ENCODE measurements at regions not wholly inside any gene's neighbourhood (a gene's known extent, or its start where the extent isn't known, plus 50 kb on each side); places are given as distances from the start of the nearest gene placed in this dataset.
"Not testable (repeated sequence)": the region's sequence is repeated elsewhere in the genome, so short reads cannot be mapped to it uniquely, and the experiment has no call there.

DNA sequence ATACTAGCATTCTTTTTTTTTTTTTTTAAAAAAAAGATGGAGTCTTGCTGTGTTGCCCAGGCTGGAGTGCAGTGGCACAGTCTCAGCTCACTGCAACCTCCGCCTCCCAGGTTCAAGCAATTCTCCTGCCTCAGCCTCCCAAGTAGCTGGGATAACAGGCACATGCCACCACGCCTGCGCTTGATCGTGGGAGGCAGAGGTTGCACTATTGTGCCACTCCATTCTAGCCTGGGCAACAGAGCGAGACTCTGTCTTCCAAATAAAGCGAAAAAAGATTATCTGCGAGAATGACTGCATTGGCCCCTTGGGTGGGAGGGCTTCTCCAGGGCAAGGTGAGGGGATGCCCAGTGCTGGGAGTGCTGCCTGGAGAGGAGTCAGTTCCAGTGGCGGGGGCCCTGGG is 1357.1 kb downstream of the CDH12 start:
- CTCF ChIA-PET, POLR2A ChIA-PET: not testable (repeated sequence)
- peak; percentile 80 for TF ChIP-seq ZNF121 (tag by site-specific recombination; IDR thresholded peaks at IDR 0.05)

DNA sequence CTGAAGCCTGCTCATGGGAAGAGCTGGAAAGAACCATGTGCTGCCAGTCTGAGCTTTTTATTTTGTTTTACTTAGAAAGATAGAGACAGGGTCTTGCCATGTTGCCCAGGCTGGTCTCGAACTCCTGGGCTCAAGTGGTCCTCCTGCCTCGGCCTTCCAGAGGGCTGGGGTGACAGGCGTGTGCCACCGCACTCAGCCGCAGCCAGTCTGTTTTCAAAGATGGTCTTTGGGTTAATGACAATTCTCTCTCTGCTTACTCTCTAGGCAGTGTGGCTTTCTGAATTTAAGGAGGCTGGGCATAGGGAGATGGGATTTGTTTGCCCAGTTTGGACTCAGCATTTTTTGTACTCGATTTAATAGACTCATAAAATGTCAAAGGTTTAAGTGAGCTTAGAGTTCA is 1357.9 kb downstream of the CDH12 start:
- POLR2A ChIA-PET; H3K9me3 ChIP-seq (ENCODE audit: control insufficient read depth, insufficient read depth, low read depth, low read length); CTCF ChIA-PET; H3K4me3 ChIP-seq (ENCODE audit: low read depth, low read length); H3K27ac ChIP-seq (ENCODE audit: extremely low read depth, low read depth, low read length); H3K4me1 ChIP-seq (ENCODE audit: control insufficient read depth, insufficient read depth, low read length); H3K36me3 ChIP-seq (ENCODE audit: control insufficient read depth in 2 of 2, insufficient read depth in 1 of 2, low read length in 2 of 2): not testable (repeated sequence)

More for the DNA sequence above, 1357.1 kb downstream of the CDH12 start:
- not testable (repeated sequence) for H3K4me3 ChIP-seq (ENCODE audit: low read depth, low read length); H3K27ac ChIP-seq (ENCODE audit: extremely low read depth, low read depth, low read length); H3K4me1 ChIP-seq (ENCODE audit: control insufficient read depth, insufficient read depth, low read length); H3K36me3 ChIP-seq (ENCODE audit: control insufficient read depth in 2 of 2, insufficient read depth in 1 of 2, low read length in 2 of 2); H3K9me3 ChIP-seq (ENCODE audit: control insufficient read depth, insufficient read depth, low read depth, low read length)

DNA sequence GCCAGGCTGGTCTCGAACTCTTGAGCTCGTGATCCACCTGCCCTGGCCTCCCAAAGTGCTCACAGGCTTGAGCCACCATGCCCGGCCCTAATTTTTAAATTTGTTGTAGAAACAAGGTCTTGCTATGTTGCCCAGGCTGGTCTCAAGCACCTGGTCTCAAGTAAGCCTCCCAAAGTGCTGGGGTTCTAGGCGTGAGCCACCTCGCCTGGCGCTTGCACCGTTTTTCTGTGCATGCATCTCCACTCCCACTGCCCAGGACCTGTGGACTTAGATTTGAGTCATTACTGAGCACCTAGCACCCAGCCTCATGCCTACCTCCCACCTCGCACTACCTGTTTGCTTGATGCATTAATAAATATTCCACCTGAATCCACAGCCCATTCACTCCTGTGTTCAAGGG is 1359.1 kb downstream of the CDH12 start:
- H3K4me3 ChIP-seq (ENCODE audit: low read depth, low read length); CTCF ChIA-PET; H3K27ac ChIP-seq (ENCODE audit: extremely low read depth, low read depth, low read length); H3K36me3 ChIP-seq (ENCODE audit: control insufficient read depth in 2 of 2, insufficient read depth in 1 of 2, low read length in 2 of 2); POLR2A ChIA-PET; H3K9me3 ChIP-seq (ENCODE audit: control insufficient read depth, insufficient read depth, low read depth, low read length); H3K4me1 ChIP-seq (ENCODE audit: control insufficient read depth, insufficient read depth, low read length): not testable (repeated sequence)

DNA sequence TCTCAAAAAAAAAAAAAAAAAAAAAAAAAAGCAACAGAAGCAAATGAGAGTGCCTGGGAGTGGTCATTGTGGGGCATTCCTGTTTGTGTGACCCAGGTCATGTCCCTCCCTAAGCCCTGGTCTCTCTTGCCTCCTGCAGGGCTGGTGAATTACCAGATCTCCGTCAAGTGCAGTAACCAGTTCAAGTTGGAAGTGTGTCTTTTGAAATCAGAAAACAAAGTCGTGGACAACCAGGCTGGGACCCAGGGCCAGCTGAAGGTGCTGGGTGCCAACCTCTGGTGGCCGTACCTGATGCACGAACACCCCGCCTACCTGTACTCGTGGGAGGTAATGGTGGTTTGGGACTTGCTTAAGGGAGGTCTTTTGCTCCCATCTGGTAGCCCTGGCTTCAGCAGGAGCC is 1362.0 kb downstream of the CDH12 start:
- CTCF ChIA-PET; POLR2A ChIA-PET; H3K4me3 ChIP-seq (ENCODE audit: low read depth, low read length); H3K4me1 ChIP-seq (ENCODE audit: control insufficient read depth, insufficient read depth, low read length); H3K27ac ChIP-seq (ENCODE audit: extremely low read depth, low read depth, low read length); H3K36me3 ChIP-seq (ENCODE audit: control insufficient read depth in 2 of 2, insufficient read depth in 1 of 2, low read length in 2 of 2); H3K9me3 ChIP-seq (ENCODE audit: control insufficient read depth, insufficient read depth, low read depth, low read length): not testable (repeated sequence)

DNA sequence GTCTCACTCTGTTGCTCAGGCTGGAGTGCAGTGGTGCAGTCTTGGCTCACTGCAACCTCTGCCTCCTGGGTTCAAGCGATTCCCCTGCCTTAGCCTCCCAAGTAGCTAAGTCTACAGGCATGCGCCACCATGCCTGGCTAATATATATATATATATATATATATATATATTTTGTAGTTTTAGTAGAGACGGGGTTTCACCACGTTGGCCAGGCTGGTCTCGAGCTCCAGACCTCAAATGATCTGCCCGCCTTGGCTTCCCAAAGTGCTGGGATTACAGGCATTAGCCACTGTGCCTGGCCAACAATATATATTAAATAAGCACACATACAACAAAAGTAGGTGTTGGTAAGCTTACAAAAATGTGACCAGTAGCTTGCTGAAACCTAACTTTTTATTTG is 1364.3 kb downstream of the CDH12 start:
- H3K36me3 ChIP-seq (ENCODE audit: control insufficient read depth in 2 of 2, insufficient read depth in 1 of 2, low read length in 2 of 2); H3K27ac ChIP-seq (ENCODE audit: extremely low read depth, low read depth, low read length); CTCF ChIA-PET; H3K9me3 ChIP-seq (ENCODE audit: control insufficient read depth, insufficient read depth, low read depth, low read length); H3K4me3 ChIP-seq (ENCODE audit: low read depth, low read length); POLR2A ChIA-PET; H3K4me1 ChIP-seq (ENCODE audit: control insufficient read depth, insufficient read depth, low read length): not testable (repeated sequence)

DNA sequence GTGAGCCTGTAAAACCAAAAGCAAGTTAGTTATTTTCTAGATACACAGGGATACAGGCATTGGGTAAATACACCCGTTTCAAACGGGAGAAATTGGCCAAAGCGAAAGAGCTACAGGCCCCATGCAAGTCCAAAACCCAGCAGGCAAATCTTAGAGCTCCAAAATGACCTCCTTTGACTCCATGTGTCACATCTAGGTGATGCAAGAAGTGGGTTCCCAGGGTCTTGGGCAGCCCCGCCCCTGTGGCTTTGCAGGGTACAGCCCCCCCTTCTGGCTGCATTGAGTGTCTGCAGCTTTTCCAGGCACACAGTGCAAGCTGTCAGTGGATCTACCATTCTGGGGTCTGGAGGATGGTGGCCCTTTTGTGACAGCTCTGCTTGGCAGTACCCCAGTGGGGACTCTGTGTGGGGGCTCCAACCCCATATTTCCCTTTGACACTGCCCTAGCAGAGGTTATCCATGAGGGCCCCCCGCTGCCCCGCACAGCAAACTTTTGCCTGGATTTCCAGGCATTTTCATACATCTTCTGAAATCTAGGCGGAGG is 1367.6 kb downstream of the CDH12 start:
- H3K4me3 ChIP-seq (ENCODE audit: low read depth, low read length); CTCF ChIA-PET; POLR2A ChIA-PET; H3K9me3 ChIP-seq (ENCODE audit: control insufficient read depth, insufficient read depth, low read depth, low read length); H3K36me3 ChIP-seq (ENCODE audit: control insufficient read depth in 2 of 2, insufficient read depth in 1 of 2, low read length in 2 of 2); H3K27ac ChIP-seq (ENCODE audit: extremely low read depth, low read depth, low read length); H3K4me1 ChIP-seq (ENCODE audit: control insufficient read depth, insufficient read depth, low read length): not testable (repeated sequence)

DNA sequence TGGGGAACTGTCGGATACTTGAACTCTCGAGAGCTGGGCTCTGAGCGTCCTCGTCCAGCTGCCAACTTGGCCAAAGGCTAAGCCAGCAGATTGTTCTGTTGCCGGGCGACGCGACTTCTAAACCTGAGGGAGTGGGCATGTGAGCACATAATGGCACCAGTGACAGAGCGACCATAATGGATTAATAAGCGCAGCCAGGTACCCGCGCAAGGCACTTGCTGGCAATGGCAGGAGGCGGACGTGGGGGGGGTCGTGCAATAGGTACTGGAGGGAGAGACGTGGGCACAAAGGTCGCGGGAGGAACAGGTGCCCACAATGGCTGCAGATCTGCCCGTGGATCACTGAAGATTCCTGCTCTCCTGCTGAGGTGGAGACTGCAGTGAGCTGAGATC is 1368.7 kb downstream of the CDH12 start:
- CTCF ChIA-PET, POLR2A ChIA-PET: not testable (repeated sequence)

DNA sequence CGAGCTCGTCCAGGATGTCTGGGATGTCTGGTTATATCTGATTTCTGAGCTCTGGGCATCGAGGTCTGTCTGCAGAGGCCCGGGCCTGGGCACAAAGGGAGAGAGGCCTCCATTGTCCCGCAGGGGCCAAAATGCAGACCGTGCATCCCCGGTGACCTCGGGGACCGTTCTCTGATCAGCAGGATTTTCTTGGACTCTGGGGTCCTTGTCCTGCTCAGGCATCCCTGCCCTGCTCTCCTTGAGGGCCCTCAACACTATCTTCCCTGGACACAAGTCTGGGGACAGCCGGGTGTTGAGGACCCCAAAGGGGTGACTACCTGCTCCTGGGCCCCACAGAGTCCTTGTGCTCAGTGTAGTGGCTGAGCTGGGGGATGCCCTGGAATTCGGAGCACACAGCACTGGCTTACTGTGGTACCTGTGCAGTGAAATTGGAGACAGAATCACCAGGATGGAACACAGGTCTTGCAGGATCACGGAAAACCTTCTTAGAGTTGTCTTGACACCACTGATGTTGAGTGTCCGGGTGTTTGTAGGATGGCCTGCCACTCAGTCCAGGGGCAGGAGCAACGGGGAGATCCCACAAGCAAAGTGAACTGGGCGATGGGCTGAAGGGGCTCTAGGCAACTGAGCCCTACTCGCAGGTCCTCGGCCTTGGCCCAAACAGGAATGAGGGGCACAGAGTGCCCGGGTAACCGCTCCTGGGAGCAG is 1369.2 kb downstream of the CDH12 start:
- H3K4me3 ChIP-seq (ENCODE audit: low read depth, low read length); H3K9me3 ChIP-seq (ENCODE audit: control insufficient read depth, insufficient read depth, low read depth, low read length); H3K36me3 ChIP-seq (ENCODE audit: control insufficient read depth in 2 of 2, insufficient read depth in 1 of 2, low read length in 2 of 2); H3K27ac ChIP-seq (ENCODE audit: extremely low read depth, low read depth, low read length); CTCF ChIA-PET; POLR2A ChIA-PET; H3K4me1 ChIP-seq (ENCODE audit: control insufficient read depth, insufficient read depth, low read length): not testable (repeated sequence)

More for the DNA sequence above, 1368.7 kb downstream of the CDH12 start:
- H3K36me3 ChIP-seq (ENCODE audit: control insufficient read depth in 2 of 2, insufficient read depth in 1 of 2, low read length in 2 of 2); H3K27ac ChIP-seq (ENCODE audit: extremely low read depth, low read depth, low read length); H3K4me1 ChIP-seq (ENCODE audit: control insufficient read depth, insufficient read depth, low read length); H3K4me3 ChIP-seq (ENCODE audit: low read depth, low read length); H3K9me3 ChIP-seq (ENCODE audit: control insufficient read depth, insufficient read depth, low read depth, low read length): not testable (repeated sequence)
- 0 out of 2 replicates have a peak, but pooled peaks have one; percentile 23 for TF ChIP-seq ZNF202 (tag by site-specific recombination; IDR thresholded peaks at IDR 0.05; ENCODE audit: borderline replicate concordance)

DNA sequence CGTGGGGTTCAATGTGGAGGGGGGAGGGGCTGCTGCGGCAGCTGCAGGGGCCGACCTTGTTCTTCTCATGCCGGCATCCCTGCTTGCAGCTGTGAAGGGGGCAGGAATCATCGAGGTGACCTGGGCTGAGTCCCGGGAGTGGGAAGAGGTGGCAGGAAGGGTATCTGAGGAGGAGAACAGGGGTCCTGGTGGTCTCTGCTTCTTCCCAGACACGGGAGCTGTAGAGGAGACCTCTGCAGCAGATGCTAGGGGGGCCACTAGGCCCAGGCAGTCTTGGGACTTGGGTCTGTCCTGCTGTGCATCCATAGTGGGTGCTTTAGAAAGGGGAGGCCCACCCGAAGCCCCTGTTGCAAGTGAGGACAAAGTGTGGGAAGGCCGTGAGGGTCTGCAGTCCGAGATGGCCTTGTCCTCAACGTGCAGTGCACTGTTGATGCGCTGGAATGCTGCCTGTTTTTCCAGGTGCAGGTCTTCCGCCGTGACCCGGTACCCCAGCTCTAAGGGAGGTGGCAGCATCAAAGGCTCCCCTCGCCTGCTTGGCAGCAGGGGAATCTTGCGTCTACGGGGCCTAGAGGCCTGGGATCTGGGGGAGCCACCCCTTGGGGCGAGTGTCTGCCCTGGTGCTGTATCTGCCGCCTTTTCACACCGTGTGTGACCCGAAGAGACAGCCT is 1370.0 kb downstream of the CDH12 start:
- H3K4me3 ChIP-seq (ENCODE audit: low read depth, low read length); H3K9me3 ChIP-seq (ENCODE audit: control insufficient read depth, insufficient read depth, low read depth, low read length); CTCF ChIA-PET; POLR2A ChIA-PET; H3K4me1 ChIP-seq (ENCODE audit: control insufficient read depth, insufficient read depth, low read length); H3K36me3 ChIP-seq (ENCODE audit: control insufficient read depth in 2 of 2, insufficient read depth in 1 of 2, low read length in 2 of 2); H3K27ac ChIP-seq (ENCODE audit: extremely low read depth, low read depth, low read length): not testable (repeated sequence)

DNA sequence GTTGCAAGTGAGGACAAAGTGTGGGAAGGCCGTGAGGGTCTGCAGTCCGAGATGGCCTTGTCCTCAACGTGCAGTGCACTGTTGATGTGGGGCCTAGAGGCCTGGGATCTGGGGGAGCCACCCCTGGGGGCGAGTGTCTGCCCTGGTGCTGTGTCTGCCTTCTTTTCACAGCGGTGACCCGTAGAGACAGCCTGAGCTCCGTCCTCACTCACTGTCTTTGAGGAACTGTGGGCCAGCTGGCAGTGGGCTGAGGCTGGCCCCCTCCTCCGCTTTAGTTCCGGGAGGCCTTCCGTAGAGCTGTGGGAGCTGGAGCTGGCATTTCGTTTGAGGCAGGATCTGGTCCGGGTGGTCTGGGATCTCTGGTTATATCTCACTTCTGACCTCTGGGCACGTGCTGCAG is 1370.6 kb downstream of the CDH12 start:
- H3K27ac ChIP-seq (ENCODE audit: extremely low read depth, low read depth, low read length); H3K36me3 ChIP-seq (ENCODE audit: control insufficient read depth in 2 of 2, insufficient read depth in 1 of 2, low read length in 2 of 2); H3K9me3 ChIP-seq (ENCODE audit: control insufficient read depth, insufficient read depth, low read depth, low read length); POLR2A ChIA-PET; H3K4me1 ChIP-seq (ENCODE audit: control insufficient read depth, insufficient read depth, low read length); CTCF ChIA-PET; H3K4me3 ChIP-seq (ENCODE audit: low read depth, low read length): not testable (repeated sequence)
